GM23338 (cell line): ENCODE measurements at regions not wholly inside any gene's neighbourhood (a gene's known extent, or its start where the extent isn't known, plus 50 kb on each side); places are given as distances from the start of the nearest gene placed in this dataset.

Experiments
- ATAC-seq: fragments of 200-7000 bp; cut with Tn5 transposase; 3 replicates; pipeline ENCODE4 v1.9.1; 2020
- DNase-seq: peaks from one replicate; pipeline ENCODE4 v3.0.0-alpha.2; 2015; ENCODE audit warnings: low spot score
- H2AFZ ChIP-seq: fragments of 200-600 bp; sonication (generic); 2 replicates; pipeline ENCODE4 v1.8.0; 2016; ENCODE audit warnings: antibody characterized with exemption, mild to moderate bottlenecking, moderate library complexity
- H3F3A ChIP-seq: fragments of 200-600 bp; sonication (generic); replicated peaks from 2 replicates; pipeline ENCODE4 v1.8.0; 2017; ENCODE audit warnings: antibody characterized with exemption, mixed run types, low read depth
- H3K27ac ChIP-seq: fragments of 200-600 bp; sonication (generic); 2 replicates; pipeline ENCODE4 v1.6.1; 2016; ENCODE audit warnings: low read depth
- H3K27me3 ChIP-seq: fragments of 200-600 bp; sonication (generic); 2 replicates; pipeline ENCODE4 v1.8.0; 2016; ENCODE audit warnings: mild to moderate bottlenecking, mixed run types, moderate library complexity; ENCODE audit not compliant: insufficient read depth
- H3K36me3 ChIP-seq: fragments of 200-600 bp; sonication (generic); 2 replicates; pipeline ENCODE4 v1.8.0; 2016; ENCODE audit warnings: mild to moderate bottlenecking; ENCODE audit not compliant: insufficient read depth
- H3K4me1 ChIP-seq: fragments of 200-600 bp; sonication (generic); 2 replicates; pipeline ENCODE4 v1.8.0; 2016; ENCODE audit warnings: mild to moderate bottlenecking, moderate library complexity; ENCODE audit not compliant: insufficient read depth
- H3K4me2 ChIP-seq: fragments of 200-600 bp; sonication (generic); 2 replicates; pipeline ENCODE4 v1.7.1; 2017; ENCODE audit warnings: mixed run types
- H3K4me3 ChIP-seq: fragments of 200-600 bp; sonication (generic); 2 replicates; pipeline ENCODE4 v1.6.1; 2016; ENCODE audit warnings: mixed run types
- H3K79me2 ChIP-seq: fragments of 200-600 bp; sonication (generic); replicated peaks from 2 replicates; pipeline ENCODE4 v1.8.0; 2017; ENCODE audit warnings: mild to moderate bottlenecking; ENCODE audit not compliant: insufficient read depth
- H3K9me2 ChIP-seq: fragments of 200-600 bp; sonication (generic); 2 replicates; pipeline ENCODE4 v1.8.0; 2017; ENCODE audit not compliant: insufficient read depth
- H4K20me1 ChIP-seq: fragments of 200-600 bp; sonication (generic); replicated peaks from 2 replicates; pipeline ENCODE4 v1.8.0; 2017; ENCODE audit warnings: mild to moderate bottlenecking; ENCODE audit not compliant: insufficient read depth
- H3K27ac Mint-ChIP-seq: 2 replicates; pipeline ENCODE4 v1.8.0; 2020; ENCODE audit warnings: inconsistent platforms, mild to moderate bottlenecking, moderate library complexity, mixed read lengths
- H3K27me3 Mint-ChIP-seq: 3 replicates; pipeline ENCODE4 v1.8.0; 2022; ENCODE audit warnings: low read depth, mild to moderate bottlenecking, moderate library complexity, mixed read lengths, inconsistent platforms; ENCODE audit not compliant: insufficient read depth, poor library complexity
- H3K36me3 Mint-ChIP-seq: 3 replicates; pipeline ENCODE4 v1.8.0; 2021; ENCODE audit warnings: low read depth, mild to moderate bottlenecking, inconsistent platforms, moderate library complexity, mixed read lengths
- H3K4me1 Mint-ChIP-seq: 3 replicates; pipeline ENCODE4 v1.8.0; 2020; ENCODE audit warnings: mild to moderate bottlenecking, inconsistent platforms, mixed read lengths
- H3K4me3 Mint-ChIP-seq: 3 replicates; pipeline ENCODE4 v1.8.0; 2021; ENCODE audit warnings: moderate library complexity, mild to moderate bottlenecking, inconsistent platforms, mixed read lengths
- H3K9me3 Mint-ChIP-seq: 3 replicates; pipeline ENCODE4 v1.8.0; 2020; ENCODE audit warnings: moderate library complexity, mild to moderate bottlenecking, inconsistent platforms, mixed read lengths
- CREB1 ChIP-seq: fragments of 250-450 bp; sonication (Bioruptor Pico); IDR thresholded peaks from 2 replicates; pipeline ENCODE4 v1.5.0; 2020; ENCODE audit warnings: low read depth, mild to moderate bottlenecking, moderate library complexity
- EZH2 ChIP-seq: fragments of 200-600 bp; sonication (generic); IDR thresholded peaks from one replicate; pipeline ENCODE4 v1.8.0; 2017; ENCODE audit warnings: antibody characterized with exemption, mild to moderate bottlenecking, low read depth; ENCODE audit not compliant: unreplicated experiment
- NANOG ChIP-seq: IDR thresholded peaks from 2 replicates; pipeline ENCODE4 v1.6.1; 2016; ENCODE audit warnings: antibody characterized with exemption, borderline replicate concordance
- POLR2AphosphoS5 ChIP-seq: IDR thresholded peaks from 2 replicates; pipeline ENCODE4 v1.6.1; 2016; ENCODE audit warnings: antibody characterized with exemption, low read depth
- ZNF331 ChIP-seq: fragments of 250-450 bp; sonication (Bioruptor Pico); IDR thresholded peaks from 2 replicates; pipeline ENCODE4 v1.5.0; 2020; ENCODE audit warnings: low read depth, mild to moderate bottlenecking, moderate library complexity
- TF ChIP-seq, protein P1 (sequence below): fragments of 250-450 bp; sonication (Bioruptor Pico); IDR thresholded peaks from 2 replicates; pipeline ENCODE4 v1.5.0; 2020; ENCODE audit warnings: mild to moderate bottlenecking, moderate library complexity
- TF ChIP-seq, protein P2 (sequence below), 2 experiments: fragments of 200-600 bp in 1 of 2; sonication (generic) in 1 of 2; conservative IDR thresholded peaks; 2 replicates each; pipeline versions ENCODE4 v1.5.1 to v1.6.1; 2016 to 2017; ENCODE audit warnings: antibody characterized with exemption in 2 of 2, low read depth in 2 of 2, mild to moderate bottlenecking in 2 of 2, moderate library complexity in 1 of 2
- TF ChIP-seq, protein P3 (sequence below): IDR thresholded peaks from 2 replicates; pipeline ENCODE4 v1.6.1; 2016; ENCODE audit warnings: antibody characterized with exemption

DNA sequence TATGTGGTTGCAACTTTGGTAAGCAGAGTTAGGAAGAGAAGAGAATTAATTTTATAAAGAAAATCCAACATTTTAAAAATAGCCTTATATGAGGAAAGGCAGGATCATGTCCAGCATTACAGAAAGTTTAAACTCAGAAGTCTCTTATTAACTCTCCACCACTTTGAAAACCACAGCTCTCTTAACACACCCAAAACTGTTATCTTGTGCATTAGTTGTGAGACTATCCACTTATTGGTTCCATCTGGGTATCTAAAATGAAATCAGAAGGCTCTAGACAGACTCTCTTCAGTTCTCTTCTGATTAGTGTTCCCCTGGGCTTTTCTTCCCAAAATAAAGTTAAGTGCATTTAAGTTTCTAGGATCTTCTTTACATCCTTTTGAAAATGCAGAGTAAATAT is 251.5 kb downstream of the TXNL1 start (continued):
- TF ChIP-seq, protein P1, sequence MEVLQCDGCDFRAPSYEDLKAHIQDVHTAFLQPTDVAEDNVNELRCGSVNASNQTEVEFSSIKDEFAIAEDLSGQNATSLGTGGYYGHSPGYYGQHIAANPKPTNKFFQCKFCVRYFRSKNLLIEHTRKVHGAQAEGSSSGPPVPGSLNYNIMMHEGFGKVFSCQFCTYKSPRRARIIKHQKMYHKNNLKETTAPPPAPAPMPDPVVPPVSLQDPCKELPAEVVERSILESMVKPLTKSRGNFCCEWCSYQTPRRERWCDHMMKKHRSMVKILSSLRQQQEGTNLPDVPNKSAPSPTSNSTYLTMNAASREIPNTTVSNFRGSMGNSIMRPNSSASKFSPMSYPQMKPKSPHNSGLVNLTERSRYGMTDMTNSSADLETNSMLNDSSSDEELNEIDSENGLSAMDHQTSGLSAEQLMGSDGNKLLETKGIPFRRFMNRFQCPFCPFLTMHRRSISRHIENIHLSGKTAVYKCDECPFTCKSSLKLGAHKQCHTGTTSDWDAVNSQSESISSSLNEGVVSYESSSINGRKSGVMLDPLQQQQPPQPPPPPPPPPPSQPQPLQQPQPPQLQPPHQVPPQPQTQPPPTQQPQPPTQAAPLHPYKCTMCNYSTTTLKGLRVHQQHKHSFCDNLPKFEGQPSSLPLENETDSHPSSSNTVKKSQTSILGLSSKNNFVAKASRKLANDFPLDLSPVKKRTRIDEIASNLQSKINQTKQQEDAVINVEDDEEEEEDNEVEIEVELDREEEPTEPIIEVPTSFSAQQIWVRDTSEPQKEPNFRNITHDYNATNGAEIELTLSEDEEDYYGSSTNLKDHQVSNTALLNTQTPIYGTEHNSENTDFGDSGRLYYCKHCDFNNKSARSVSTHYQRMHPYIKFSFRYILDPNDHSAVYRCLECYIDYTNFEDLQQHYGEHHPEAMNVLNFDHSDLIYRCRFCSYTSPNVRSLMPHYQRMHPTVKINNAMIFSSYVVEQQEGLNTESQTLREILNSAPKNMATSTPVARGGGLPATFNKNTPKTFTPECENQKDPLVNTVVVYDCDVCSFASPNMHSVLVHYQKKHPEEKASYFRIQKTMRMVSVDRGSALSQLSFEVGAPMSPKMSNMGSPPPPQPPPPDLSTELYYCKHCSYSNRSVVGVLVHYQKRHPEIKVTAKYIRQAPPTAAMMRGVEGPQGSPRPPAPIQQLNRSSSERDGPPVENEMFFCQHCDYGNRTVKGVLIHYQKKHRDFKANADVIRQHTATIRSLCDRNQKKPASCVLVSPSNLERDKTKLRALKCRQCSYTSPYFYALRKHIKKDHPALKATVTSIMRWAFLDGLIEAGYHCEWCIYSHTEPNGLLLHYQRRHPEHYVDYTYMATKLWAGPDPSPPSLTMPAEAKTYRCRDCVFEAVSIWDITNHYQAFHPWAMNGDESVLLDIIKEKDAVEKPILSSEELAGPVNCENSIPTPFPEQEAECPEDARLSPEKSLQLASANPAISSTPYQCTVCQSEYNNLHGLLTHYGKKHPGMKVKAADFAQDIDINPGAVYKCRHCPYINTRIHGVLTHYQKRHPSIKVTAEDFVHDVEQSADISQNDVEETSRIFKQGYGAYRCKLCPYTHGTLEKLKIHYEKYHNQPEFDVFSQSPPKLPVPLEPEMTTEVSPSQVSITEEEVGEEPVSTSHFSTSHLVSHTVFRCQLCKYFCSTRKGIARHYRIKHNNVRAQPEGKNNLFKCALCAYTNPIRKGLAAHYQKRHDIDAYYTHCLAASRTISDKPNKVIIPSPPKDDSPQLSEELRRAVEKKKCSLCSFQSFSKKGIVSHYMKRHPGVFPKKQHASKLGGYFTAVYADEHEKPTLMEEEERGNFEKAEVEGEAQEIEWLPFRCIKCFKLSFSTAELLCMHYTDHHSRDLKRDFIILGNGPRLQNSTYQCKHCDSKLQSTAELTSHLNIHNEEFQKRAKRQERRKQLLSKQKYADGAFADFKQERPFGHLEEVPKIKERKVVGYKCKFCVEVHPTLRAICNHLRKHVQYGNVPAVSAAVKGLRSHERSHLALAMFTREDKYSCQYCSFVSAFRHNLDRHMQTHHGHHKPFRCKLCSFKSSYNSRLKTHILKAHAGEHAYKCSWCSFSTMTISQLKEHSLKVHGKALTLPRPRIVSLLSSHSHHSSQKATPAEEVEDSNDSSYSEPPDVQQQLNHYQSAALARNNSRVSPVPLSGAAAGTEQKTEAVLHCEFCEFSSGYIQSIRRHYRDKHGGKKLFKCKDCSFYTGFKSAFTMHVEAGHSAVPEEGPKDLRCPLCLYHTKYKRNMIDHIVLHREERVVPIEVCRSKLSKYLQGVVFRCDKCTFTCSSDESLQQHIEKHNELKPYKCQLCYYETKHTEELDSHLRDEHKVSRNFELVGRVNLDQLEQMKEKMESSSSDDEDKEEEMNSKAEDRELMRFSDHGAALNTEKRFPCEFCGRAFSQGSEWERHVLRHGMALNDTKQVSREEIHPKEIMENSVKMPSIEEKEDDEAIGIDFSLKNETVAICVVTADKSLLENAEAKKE (CRISPR knock-in tag) = no peak
- TF ChIP-seq CREB1 (CRISPR knock-in tag) (no peak), NANOG (no peak)
- TF ChIP-seq, protein P2, sequence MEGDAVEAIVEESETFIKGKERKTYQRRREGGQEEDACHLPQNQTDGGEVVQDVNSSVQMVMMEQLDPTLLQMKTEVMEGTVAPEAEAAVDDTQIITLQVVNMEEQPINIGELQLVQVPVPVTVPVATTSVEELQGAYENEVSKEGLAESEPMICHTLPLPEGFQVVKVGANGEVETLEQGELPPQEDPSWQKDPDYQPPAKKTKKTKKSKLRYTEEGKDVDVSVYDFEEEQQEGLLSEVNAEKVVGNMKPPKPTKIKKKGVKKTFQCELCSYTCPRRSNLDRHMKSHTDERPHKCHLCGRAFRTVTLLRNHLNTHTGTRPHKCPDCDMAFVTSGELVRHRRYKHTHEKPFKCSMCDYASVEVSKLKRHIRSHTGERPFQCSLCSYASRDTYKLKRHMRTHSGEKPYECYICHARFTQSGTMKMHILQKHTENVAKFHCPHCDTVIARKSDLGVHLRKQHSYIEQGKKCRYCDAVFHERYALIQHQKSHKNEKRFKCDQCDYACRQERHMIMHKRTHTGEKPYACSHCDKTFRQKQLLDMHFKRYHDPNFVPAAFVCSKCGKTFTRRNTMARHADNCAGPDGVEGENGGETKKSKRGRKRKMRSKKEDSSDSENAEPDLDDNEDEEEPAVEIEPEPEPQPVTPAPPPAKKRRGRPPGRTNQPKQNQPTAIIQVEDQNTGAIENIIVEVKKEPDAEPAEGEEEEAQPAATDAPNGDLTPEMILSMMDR (conservative IDR thresholded peaks at IDR 0.05; ENCODE audit: low read depth in 2 of 2) = no peak

DNA sequence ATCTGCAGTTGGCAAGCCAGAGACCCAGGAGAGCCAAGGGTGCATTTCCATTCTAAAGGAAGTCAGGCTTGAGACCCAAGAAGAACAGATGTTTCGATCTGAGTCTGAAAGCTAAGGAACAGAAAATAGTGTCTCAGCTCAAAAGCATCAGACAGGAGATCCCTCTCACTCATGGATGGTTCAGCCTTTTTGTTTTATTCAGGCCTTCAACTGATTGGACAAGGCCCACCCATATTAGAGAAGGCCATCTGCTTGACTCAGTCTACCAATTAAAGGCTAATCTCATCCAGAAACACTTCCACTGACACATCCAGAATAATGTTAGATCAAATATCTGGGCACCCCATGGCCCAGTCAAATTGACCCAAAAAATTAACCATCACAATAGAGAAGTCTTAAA is 255.0 kb downstream of the TXNL1 start:
- no peak overlapping the region for H3K4me3 ChIP-seq
- no peak for ATAC-seq
- no peak overlapping the region for H3K27ac ChIP-seq
- Mint-ChIP-seq H3K4me3 (no peak overlapping the region), H3K27ac (no peak overlapping the region), H3K27me3 (no peaks in the 10 kb centered on the region), H3K4me1 (no peaks in the 10 kb centered on the region; the same call in 2 of the 3 replicates), H3K9me3 (no peaks in the 10 kb centered on the region), H3K36me3 (no peaks in the 10 kb centered on the region)
- H3F3A ChIP-seq = no peaks in the 10 kb centered on the region
- no peaks in the 10 kb centered on the region for H3K27me3 ChIP-seq
- H3K36me3 ChIP-seq = no peaks in the 10 kb centered on the region
- H3K79me2 ChIP-seq = no peaks in the 10 kb centered on the region
- no peak for DNase-seq
- H3K9me2 ChIP-seq = peaks cover 7% of the 10 kb centered on the region; the same call in 1 of the 2 replicates
- H3K4me2 ChIP-seq = no peak overlapping the region
- no peaks in the 10 kb centered on the region for H3K4me1 ChIP-seq
- H2AFZ ChIP-seq = no peak overlapping the region
- no peaks in the 10 kb centered on the region for H4K20me1 ChIP-seq
- TF ChIP-seq NANOG (no peak), ZNF331 (CRISPR knock-in tag) (no peak), POLR2AphosphoS5 (no peak), EZH2 (no peak)
- TF ChIP-seq, protein P3, sequence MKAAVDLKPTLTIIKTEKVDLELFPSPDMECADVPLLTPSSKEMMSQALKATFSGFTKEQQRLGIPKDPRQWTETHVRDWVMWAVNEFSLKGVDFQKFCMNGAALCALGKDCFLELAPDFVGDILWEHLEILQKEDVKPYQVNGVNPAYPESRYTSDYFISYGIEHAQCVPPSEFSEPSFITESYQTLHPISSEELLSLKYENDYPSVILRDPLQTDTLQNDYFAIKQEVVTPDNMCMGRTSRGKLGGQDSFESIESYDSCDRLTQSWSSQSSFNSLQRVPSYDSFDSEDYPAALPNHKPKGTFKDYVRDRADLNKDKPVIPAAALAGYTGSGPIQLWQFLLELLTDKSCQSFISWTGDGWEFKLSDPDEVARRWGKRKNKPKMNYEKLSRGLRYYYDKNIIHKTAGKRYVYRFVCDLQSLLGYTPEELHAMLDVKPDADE = no peak
